Psoas muscle (tissue), 7 donors: ENCODE measurements at regions not wholly inside any gene's neighbourhood (a gene's known extent, or its start where the extent isn't known, plus 50 kb on each side); places are given as distances from the start of the nearest gene placed in this dataset.

Experiments used
- ATAC-seq, 4 donors: fragments of 200-7000 bp; cut with Tn5 transposase; one replicate each; pipeline ENCODE4 v1.9.1; 2020; ENCODE audit warnings: moderate library complexity in 3 of 4, mild to moderate bottlenecking in 2 of 4
- DNase-seq, 2 donors: peaks; one replicate each; pipeline ENCODE4 v3.0.0-alpha.2; 2020
- H3K27ac ChIP-seq: fragments of 200-600 bp; one replicate; pipeline ENCODE4 v1.8.0; 2022
- H3K27me3 ChIP-seq, 3 donors: fragments of 200-600 bp in 1 of 3; one replicate each; pipeline versions ENCODE4 v1.6.1 to v1.8.0; 2013 to 2022; ENCODE audit warnings: low read length in 2 of 3, mild to moderate bottlenecking in 2 of 3, moderate library complexity in 1 of 3; ENCODE audit not compliant: insufficient read depth in 3 of 3
- H3K36me3 ChIP-seq, 2 donors: fragments of 200-600 bp in 1 of 2; one replicate each; pipeline versions ENCODE4 v1.6.1 to v1.8.0; 2013 to 2022; ENCODE audit warnings: low read depth in 1 of 2, mild to moderate bottlenecking in 1 of 2, moderate library complexity in 1 of 2; ENCODE audit not compliant: insufficient read depth in 1 of 2
- H3K4me1 ChIP-seq: fragments of 200-600 bp; one replicate; pipeline ENCODE4 v1.8.0; 2022
- H3K4me3 ChIP-seq: fragments of 200-600 bp; one replicate; pipeline ENCODE4 v1.8.0; 2022; ENCODE audit warnings: mild to moderate bottlenecking
- H3K9me3 ChIP-seq: fragments of 200-600 bp; one replicate; pipeline ENCODE4 v1.8.0; 2022
- CTCF ChIP-seq: fragments of 200-600 bp; IDR thresholded peaks from one replicate; pipeline ENCODE4 v1.8.0; 2022; ENCODE audit warnings: antibody characterized with exemption
- whole genome bisulfite sequencing, 3 donors: extraction: QIAGEN DNeasy Blood & Tissue Kit; methylation state at CpG; one replicate each; pipeline versions ENCODE4 v1.1.6 to v1.1.7; 2013; 5-methylcytosine and 5-hydroxymethylcytosine counted together
- intact Hi-C, 2 donors: fragments of 100-400 bp; cut with DNase I; formaldehyde crosslinking; loops; one replicate each; pipeline versions ENCODE4 v1.11.0 to v1.14.2; 2022
- donor health status: healthy with polysubstance abuse.
- donor health status: DM: no; HTN: no; CAD: no; lungs with moderate emphysema.
- donor health status: Bipolar disorder and iron deficiency.
- donor health status: healthy.
- donor health status: DM: yes; HTN: yes; CAD: no.
- donor health status: DM: no; HTN: no; CAD: no.
- donor health status: DM: yes; HTN: yes; CAD: no.

- Histone ChIP-seq H3K4me1 (no peaks in the 10 kb centered on the region), H3K27me3 (peaks cover 0 to 35% (median 3%) of the 10 kb centered on the region in 3 donors), H3K9me3 (no peaks in the 10 kb centered on the region), H3K4me3 (no peak overlapping the region), H3K36me3 (no peaks in the 10 kb centered on the region), H3K27ac (no peak overlapping the region)
- DNase-seq = peak; percentile 58 to 75
- TF ChIP-seq CTCF = peak; percentile 95
- 46 to 54% (median 49%) methylated on average over 12 of the region's 12 CpGs for WGBS, 3 donors
- peak; percentile 82 to 89 (median 86) for ATAC-seq
- intact Hi-C loops = no loop called here
These were observed 132.6 kb upstream of the PODXL start for GRCh38 chr7:131688738-131689661.

DNA sequence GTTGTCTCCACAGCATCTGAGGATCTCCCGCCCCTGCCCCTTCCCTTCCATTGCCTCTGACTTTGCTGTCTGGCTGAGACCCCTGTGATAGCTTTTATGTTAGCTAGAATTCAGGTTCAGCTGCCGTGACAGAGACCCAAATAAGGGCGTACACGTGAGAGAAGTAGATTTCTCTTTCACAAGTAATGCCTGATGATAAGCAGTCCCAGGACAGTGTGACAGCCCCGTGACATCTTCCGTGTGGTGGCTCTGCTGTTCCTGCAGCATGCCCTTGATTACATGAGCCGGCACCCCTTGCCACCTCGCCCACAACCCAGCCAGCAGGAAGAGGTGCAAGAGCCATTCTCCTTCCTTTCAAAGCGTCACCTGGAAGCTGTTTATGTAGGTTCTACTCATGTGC is 130.9 kb upstream of the PODXL start:
- H3K4me1 ChIP-seq = no peaks in the 10 kb centered on the region
- H3K4me3 ChIP-seq = no peak overlapping the region
- no peak for DNase-seq
- no peak for TF ChIP-seq CTCF
- no peak overlapping the region for H3K27ac ChIP-seq
- H3K27me3 ChIP-seq = peaks cover 0 to 21% (median under 1%) of the 10 kb centered on the region in 3 donors
- 70 to 79% (median 73%) methylated on average over 9 of the region's 9 CpGs for WGBS, 3 donors
- no peak for ATAC-seq
- no peaks in the 10 kb centered on the region for H3K9me3 ChIP-seq
- H3K36me3 ChIP-seq = no peaks in the 10 kb centered on the region
- intact Hi-C loops = no loop called here

DNA sequence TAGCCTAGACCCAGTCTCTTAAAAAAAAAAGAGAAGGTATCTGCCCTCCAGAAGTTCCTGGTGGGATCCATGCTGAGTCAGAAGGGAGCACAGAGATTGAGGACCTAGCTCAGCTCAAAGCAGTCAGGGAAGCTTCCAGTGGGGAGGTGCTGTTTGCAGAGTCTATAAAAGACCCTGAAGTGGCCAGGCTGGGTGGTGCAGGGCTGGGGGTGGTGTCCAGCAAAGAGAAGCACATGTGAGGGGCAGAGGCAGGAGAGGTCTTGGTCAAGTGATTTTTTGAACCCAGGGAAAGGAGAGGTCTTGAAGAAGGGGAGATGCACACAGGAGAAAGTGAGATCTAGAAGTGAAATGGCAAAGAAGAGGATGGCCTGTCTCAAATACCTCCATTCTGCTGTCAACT is 130.4 kb upstream of the PODXL start:
- Histone ChIP-seq H3K4me1 (no peaks in the 10 kb centered on the region), H3K4me3 (no peak overlapping the region), H3K9me3 (no peaks in the 10 kb centered on the region), H3K27me3 (peaks cover 0 to 18% (median 0%) of the 10 kb centered on the region in 3 donors), H3K36me3 (no peaks in the 10 kb centered on the region), H3K27ac (no peak overlapping the region)
- no peak for TF ChIP-seq CTCF
- DNase-seq (no peak), ATAC-seq (no peak)
- intact Hi-C loops = no loop called here

DNA sequence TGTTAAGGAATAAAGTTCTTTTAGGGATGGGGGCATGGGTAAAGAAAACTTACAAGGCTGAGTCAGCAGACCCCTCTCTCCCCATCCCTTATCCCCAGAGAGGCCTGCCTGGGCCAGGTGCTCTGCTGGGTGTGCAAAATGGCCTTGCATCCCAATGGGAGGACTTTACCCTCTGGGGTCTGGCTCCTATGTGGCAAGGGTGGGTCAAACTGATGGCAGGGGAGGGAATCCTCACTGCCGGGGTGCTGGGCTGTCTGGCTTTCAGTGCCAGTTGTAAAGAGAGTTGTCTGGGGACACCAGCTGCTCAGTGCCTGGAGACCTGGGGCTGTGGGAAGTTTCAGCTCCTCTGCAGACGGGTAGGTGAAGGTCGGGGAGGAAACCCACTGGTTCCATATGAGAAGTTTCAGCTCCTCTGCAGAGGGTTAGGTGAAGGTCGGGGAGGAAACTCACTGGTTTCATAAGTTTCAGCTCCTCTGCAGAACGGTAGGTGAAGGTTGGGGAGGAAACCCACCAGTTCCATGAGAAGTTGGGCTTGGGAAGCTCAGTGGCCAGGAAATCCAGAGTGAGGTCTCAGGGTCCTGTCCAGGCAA is 127.2 kb upstream of the PODXL start:
- ATAC-seq (no peak), DNase-seq (no peak)
- Histone ChIP-seq H3K27me3 (peaks cover 0 to 13% (median 0%) of the 10 kb centered on the region in 3 donors), H3K4me1 (no peaks in the 10 kb centered on the region), H3K36me3 (no peaks in the 10 kb centered on the region), H3K9me3 (no peaks in the 10 kb centered on the region), H3K27ac (no peak overlapping the region), H3K4me3 (no peak overlapping the region)
- intact Hi-C loops = no loop called here
- 66 to 73% (median 73%) methylated on average over 5 of the region's 5 CpGs for whole genome bisulfite sequencing, 3 donors
- no peak for TF ChIP-seq CTCF
